ENCODE measurements at regions not wholly inside any gene's neighbourhood (a gene's known extent, or its start where the extent isn't known, plus 50 kb on each side); places are given as distances from the start of the nearest gene placed in this dataset.
"Not testable (repeated sequence)": the region's sequence is repeated elsewhere in the genome, so short reads cannot be mapped to it uniquely, and the experiment has no call there.

DNA sequence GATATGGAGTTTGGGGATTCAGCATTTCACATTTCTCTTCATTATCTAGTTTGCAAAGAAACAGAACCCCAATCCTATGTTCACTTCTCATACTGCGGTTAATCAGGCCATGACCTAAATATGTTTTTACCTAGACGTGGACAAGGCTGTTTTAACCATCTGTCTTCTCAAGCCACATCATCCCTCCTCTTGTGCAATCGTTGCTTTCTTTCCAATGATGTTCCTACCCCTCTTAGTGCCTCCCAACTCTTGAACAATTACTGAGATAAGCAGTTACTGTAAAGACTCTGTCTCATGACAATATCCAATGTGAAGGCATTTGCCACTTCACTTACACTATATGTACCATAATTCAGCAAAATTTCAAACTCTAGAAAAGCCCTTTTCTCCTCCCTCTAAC is 406.2 kb downstream of the LIG4 start:
- no peak for DNase-seq

DNA sequence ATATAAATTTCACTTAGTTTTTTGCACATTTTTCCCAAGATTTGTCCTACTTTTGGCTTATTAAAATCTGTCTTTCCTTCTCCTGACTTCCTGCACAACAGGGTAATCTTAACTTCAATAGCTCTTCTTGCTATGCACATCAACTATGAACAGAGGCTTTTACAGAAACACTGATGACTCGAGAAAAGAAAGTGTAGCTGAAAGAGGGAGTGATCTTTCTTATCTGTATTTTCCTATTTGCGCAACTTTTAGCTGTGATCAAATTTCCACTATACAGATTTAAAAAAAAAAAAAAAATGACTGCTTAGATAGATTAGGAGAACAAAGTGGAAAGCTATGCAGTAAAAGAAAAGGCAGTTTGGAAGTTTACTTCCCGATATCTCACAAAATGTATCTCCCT is 406.9 kb downstream of the LIG4 start:
- DNase-seq, result no peak

DNA sequence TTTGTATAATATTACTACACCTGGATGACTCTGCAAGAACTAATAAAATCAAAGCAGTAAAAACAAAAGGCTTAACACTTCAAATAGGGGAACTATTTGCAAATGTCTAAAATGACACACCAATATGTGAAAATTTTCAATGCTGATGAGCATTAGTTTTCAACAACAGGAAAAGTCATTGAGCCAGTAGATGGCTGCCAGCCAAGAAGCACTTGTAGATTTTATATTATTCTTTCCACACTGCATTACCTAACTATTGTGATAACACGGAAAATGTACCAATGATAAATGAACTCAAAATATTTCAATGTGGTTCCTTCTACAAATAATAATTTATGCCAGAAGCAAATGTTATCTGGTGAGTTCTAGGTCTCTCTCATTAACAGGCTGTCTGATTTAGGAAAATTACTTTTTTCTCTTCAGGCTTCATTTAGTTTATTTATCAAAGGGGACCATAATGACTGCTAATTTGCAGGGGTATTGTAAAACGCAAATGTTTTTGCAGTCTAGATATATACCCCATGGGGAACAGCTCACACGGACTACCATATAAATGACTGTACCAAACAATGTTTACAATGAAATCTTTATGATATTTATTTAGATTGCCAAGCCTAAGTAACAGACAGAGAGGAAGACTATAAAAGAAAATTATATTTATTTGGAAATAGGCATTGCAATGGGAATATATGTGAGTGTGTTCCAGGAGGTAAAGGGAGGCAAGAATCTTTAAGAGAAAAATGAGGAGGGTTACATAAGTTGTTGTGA is 407.8 kb downstream of the LIG4 start:
- no peak for DNase-seq

DNA sequence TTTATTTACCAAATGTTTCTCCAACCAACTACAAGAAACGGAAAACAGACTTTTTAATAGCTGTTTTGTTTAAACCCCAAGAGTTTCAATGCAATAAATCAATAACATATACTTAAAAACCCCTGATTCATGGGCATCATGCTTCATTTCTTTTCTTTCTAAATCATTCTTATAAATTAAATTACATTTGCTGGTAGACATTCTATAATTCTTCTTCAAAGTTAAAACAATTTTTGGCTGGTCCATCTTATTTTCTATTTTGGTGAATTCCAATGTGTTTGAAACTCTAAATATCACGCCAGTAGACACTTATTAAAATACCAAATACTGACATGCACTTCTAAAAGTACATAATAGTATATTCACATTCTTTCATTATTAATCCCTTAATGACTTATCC is 408.6 kb downstream of the LIG4 start:
- DNase-seq, result no peak

DNA sequence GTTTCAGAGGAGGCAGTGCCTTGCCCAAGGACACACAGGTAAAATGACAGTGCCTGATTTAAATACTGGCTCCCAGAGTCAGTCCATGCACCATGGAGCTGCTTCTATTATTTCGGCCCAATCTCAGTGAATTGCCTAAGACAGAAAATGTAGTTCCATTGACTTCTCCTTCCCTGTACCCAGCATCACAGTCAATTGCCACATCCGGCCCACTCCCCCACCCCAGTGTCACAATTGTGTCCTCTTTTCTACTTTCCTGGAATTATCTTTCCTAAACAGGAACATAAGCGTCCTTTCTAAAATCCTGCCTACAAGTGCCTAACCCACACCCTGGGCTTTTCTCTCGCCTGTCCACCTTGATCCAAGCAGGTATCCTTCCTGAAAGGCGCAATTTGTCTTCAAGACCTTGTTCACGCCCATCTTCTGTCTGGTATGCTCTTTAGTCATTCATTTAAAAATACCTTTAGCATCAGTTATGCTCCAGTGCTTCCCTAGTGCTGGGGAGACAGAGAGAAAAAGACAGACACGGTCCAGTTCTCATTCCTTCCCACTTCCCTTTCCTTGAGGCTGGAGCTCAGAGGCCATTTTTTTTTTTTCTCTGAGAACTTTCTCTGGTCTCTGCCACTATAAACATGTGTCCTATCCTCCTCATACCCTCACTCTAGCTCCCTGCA is 411.4 kb downstream of the LIG4 start:
- DNase-seq, result no peak

DNA sequence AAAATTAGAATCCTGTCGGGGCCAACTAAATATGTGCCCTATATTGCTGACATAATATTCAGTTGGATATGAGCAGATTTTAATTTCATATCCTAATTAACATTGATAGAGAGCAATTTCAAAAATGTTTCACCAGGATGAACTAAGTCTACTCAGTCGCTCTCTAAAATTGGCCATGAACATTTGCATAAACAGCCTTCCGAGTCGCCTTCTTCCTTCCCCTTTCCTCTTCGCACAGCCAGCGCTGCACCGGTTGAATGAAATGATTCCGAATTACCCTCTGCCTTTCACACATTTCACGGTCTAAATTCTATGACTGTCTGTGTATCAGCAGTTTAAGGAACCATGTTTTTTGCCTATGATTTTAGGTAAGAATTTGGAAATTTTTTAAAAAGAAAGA is 413.7 kb downstream of the LIG4 start:
- DNase-seq, result no peak

DNA sequence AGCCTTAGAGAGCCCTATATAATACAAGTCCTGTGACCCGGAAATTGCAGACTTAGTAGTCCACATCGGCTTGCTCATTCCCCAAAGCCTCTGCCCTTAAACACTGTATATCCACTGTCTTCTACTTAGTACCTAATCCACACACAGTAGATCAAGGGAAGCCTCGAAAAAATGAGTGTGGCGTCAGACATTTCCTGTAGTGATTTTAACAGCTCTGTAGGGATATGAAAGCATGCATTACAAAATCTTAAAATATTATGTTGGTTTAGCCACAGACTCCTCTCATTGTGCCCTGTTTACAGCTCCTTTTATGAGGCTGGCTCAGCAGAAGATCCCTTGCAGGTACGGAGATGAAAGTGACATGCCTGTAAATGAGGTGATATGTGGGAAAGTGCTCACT is 416.3 kb downstream of the LIG4 start:
- DNase-seq, result no peak

DNA sequence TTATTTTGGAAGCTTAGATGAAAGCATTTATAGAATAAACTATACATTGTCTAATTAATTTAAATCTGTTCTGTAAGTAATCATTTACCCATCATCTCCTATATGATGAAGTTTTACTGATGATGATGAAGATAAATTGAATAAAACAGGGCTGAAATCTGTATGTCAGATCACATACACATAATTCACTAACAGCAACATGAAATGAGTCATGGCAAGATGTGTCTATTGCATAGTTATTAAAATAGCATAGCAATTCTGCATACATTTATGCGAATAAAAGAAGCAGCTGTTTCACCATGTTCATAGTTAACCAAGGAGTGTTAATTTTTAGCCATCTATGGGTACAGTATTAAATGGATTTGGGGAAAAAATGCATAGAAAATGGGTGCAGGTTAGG is 424.9 kb downstream of the LIG4 start:
- no peak for DNase-seq

DNA sequence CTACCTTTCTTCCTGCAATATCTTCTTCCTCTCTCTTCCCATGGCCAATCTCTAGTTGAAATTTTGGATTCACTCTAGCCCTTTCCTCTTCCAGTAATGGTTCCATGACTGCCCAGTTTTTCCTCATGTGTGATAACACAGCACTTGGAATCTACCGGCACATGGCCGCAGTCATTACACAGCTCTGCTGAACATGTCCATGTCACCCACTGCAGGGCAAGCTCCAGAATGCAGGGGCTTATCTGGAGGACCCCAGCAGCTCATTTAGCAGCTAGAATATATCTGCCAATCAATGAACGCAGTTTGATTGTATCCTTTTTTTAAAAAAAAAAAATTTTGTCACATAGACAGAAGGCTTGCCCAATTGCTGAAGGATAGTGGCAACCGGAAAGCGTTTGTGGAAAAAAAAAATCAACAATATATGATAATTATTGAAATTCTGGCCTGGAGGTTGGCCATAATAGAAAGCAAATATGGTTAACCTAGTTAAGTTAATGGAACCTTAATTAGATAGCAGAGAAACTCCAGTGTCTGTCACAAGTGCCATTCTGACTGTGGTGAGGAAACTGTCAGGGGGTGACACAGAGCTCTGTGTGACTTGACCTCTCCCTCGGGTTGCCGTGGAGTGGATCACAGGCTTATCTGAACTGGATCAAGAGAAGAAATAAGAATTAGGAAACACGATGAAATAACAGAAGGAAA is 426.7 kb downstream of the LIG4 start:
- DNase-seq, result no peak

DNA sequence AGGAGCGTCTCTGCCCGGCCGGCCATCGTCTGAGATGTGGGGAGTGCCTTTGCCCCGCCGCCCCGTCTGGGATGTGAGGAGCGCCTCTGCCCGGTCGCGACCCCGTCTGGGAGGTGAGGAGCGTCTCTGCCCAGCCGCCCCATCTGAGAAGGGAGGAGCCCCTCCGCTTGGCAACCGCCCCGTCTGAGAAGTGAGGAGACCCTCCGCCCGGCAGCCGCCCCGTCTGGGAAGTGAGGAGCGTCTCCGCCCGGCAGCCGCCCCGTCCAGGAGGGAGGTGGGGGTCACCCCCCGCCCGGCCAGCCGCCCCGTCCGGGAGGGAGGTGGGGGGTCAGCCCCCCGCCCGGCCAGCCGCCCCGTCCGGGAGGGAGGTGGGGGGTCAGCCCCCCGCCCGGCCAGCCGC is 432.7 kb downstream of the LIG4 start:
- DNase-seq, result not testable (repeated sequence)

DNA sequence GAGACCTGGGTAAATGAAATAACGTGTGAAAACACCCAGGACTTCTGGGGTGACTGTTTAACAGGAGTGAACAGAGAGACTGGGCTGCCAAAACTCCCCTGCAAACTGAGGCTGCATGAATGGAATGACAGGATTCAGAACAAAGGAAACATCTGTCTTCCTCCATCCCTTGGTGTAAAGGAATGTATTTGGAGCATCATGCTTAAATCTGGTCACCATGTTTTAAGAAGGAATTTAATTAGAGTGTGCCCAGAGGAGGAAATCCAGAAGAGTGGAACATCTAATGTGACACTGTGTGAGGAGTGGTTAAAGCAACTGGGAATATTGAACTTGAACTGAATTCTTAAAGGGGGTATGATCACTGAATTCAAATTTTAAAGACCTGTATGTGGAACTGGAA is 437.2 kb downstream of the LIG4 start:
- DNase-seq, result no peak

DNA sequence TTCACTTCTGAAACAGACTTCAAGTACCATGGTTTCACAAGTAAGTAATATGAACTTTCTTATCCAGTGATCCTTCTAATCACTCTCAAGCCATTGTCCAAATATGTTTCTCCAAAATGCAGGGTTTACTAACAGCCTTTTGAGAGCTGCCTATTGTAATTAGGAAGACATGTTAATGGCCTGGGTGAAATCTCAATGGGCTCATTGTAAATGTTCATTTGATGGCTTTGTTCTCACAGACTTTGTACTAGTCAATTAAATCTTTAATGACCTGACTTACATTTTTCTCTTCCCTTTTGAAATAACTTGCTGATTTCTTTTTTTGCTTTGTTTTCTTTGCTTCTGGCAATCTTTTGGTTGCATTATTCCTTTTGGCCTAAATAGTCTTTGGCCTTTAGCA is 444.8 kb downstream of the LIG4 start:
- DNase-seq, result no peak

DNA sequence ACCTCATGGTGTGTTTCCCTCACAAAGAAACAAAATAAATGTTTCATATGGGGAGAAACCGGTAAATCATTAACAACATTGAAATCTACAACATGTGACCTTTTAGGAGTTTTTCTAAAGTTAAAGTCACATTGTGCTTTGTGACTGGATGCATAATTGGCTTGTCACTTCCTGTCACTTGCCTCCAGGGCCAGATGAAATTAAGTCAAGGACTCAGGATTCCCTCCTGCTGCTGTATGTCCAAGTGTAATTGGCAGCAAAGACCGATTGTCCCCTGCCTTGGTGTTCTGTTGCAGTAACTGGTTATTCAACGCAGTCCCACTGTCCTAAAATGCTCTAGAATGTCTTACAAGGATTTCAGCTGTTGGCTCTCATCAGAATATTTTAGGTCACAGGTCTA is 448.2 kb downstream of the LIG4 start:
- no peak for DNase-seq

DNA sequence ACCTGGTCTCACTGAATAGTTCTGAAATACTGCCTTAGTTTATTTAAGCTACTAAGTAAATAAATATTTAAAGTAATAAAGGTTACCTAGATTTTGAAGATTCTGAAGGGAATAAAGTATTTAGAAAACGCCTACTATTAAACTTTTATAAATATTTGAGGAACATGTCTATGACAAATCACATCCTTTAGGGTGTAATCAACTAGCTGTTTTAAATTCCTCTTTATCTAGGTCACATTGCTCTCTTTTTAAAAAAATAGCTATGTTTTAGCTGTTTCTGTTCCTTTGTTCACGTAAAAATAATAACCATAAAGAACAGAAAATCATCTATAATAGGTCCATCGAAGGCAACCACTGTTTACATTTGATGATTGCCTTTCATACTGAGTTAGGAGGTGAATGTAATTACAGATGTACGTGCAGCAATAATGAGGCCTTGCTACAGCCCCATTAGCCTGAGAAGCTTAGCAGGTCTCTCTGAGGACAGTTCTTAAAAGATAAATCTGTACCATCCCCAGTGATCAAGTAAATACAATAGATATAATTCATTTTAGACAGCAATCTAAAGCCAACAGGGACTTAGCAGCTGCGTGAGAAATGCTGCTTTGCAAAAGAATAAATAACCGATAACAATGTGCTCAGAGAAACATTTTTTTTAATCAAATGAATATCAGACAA is 449.5 kb downstream of the LIG4 start:
- DNase-seq, result no peak

DNA sequence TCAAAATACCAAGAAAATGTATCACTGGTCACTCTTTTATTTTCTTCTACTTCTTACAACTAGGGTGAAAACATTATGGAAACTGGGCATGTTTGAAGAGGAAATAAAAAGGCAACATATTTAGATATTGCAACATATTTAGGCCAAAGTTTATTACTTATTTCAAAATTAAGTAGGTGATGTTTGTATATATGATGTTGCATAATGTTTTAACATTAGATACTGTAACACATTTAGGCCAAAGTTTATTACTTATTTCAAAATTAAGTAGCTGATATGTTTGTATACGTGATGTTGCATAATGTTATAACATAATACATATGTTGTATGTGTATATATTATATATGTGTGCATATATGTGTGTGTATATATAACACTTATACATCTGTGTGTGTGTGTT is 451.3 kb downstream of the LIG4 start:
- DNase-seq, result no peak

DNA sequence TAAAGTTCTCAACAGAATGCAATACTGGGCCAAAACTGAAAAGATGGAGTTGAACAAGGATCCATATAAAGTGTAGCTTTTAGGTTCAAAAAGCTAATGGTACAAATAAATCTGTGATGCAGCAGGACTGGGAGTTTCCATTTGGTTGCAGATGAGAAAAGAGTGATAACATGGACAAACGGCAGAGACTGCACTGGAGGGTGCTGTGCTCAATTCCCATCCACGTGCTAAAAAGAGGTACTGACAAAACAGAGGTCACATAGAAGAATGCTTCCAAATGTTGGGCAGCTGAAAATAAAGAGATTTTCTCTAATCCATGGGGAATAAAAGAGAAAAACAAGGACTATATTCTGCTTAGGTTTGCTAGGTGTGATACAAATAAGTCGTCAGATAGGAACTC is 461.6 kb downstream of the LIG4 start:
- no peak for DNase-seq

DNA sequence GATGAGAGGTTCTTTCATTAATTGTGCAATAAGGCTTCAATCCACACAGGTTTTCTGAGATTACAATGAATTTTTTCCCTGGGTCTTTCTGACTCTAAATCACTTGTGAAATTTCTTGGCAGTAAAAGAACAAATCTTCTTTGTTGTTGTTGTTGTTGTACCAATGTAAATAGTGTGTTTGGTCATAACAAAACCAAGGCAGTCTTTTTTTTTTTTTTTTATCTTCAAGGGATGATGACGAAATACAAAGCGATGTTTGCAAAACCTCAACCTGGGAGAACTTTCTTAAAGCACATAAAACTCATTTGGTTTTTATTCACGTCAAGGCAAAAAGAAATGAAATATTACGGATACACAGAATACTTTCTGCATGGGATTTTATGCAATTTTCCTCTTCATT is 462.0 kb downstream of the LIG4 start:
- DNase-seq, result no peak

DNA sequence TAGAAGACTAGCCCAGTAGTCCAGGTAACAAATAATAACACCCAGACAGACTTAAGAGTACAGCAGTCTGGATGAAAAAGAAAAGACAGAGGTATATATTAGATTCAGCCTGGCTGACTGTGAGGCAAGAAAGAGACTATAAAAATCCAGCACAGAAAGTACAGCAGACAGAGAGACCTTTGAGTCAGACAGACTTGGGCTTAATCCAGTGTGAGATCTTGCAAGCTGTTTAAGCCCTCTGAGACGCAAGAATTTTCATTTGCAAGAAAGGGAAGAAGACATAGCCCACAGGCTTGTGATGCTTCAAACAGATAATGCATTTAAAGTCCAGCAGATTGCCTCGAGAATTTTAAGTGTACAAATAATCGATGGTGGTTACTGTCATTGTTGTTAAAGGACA is 471.4 kb downstream of the LIG4 start:
- DNase-seq, result no peak

DNA sequence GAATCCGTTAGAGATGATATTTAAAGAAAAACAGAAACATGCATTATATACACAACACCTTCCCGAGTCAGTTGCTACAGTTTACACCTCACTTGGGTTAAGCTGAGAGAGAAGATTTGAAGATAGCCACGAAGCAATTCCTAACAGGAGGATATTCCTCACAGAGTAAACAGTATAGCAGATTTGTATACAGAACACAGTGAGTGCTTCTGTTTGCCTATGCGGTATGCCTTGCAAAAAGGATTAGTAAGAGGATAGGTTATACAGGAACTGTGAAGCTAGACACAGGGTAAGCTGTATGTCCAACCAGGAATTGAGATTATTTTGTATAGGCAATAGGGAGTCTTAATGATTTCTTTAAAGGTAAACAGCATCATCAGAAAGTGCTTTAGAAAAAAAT is 471.8 kb downstream of the LIG4 start:
- no peak for DNase-seq

DNA sequence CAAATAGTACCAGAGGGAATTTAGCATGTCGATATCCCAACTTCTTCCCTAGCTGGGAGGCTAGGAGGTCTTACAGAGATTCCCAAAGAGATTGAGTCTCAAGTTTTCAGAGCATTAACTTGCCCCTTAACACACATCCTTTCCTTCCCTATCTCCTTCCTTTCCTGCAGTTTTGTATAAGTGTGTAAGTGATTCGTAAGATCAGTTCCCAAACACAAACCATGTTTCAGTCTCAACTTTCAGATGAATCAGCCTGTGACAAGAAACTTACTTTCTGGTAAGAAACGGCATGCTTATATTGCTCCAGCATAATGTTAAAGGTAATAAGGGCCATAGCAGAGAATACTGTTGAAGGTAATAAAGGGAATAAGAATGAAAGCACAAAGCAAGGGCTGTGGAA is 472.2 kb downstream of the LIG4 start:
- DNase-seq, result no peak

DNA sequence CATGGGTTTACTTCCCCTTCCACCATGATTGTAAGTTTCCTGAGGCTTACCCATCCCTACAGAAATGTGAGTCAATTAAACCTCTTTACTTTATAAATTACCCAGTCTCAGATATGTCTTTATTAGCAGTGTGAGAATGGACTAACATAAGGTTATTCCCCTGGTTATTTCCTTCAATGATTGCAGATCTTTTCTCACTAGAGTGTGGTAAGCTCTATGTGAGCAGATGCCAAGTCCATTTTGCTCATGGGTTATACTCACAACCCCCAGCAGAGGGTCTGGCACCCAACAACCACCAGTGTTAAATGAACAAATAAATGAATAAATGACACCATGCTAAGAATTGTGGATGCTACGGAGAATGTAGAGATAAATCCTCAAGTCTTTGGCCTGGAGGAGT is 472.8 kb downstream of the LIG4 start:
- DNase-seq, result no peak

DNA sequence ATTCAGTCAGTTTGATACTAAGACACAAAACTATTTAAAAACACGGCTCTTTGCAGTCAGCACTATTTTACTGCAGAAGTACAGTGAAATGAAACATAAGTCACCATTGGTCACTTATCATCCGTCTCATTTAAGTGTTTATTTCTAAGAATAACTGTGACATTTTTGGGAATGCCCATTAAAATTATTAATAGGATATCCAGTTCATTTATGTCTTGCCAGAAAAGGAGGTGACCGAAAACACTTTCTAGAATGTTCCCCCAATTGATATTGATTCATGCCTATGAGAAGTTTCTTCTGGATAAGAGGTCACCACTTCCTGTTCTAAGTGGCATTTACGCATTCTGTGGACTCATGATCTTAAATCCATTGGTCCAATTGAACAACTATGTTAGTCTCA is 477.3 kb downstream of the LIG4 start:
- DNase-seq, result no peak

DNA sequence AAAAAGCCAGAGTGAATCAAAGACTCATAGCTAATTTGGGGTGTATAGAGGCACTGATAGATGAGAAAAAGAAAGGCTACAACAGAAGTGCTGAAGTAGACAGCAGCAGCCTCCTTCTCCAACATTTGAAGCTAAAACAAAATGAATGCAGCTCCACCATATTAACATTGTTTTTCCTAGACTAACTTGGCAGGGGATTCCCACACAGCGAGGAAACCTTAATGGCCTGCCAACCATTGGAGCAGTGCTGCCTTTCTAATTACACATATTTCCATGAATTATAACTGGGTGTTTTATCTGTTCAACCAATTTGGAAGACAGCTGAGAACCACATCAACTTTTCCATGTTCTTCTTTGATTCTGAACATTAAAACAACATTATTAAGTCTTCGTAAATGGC is 478.6 kb downstream of the LIG4 start:
- no peak for DNase-seq

DNA sequence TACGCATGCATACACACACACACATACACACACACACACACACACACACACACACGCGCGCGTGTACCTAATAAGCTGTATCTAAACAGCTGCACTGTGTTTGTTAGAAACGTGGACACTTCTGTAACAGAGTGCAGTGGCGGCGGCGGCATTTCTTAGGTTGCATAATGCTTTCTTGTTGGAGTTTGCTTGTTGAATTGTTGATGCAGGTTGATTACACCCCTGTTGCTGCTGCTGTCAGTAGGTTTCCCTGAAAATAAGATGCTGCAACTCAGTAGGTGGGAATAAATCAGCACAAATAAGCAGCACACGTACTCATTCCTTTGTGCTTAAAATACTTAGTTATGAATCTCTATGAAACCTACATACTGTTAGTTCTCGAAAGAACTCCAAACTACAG is 479.2 kb downstream of the LIG4 start:
- no peak for DNase-seq

Measured in left hindlimb (tissue), 1 donor.